HS-5 (cell line): ENCODE measurements at regions not wholly inside any gene's neighbourhood (a gene's known extent, or its start where the extent isn't known, plus 50 kb on each side); places are given as distances from the start of the nearest gene placed in this dataset.
"Not testable (repeated sequence)": the region's sequence is repeated elsewhere in the genome, so short reads cannot be mapped to it uniquely, and the experiment has no call there.

ENCODE experiments used
- DNase-seq: peaks from one replicate; pipeline ENCODE4 v3.0.0-alpha.2; 2012; ENCODE audit warnings: low read depth

DNA sequence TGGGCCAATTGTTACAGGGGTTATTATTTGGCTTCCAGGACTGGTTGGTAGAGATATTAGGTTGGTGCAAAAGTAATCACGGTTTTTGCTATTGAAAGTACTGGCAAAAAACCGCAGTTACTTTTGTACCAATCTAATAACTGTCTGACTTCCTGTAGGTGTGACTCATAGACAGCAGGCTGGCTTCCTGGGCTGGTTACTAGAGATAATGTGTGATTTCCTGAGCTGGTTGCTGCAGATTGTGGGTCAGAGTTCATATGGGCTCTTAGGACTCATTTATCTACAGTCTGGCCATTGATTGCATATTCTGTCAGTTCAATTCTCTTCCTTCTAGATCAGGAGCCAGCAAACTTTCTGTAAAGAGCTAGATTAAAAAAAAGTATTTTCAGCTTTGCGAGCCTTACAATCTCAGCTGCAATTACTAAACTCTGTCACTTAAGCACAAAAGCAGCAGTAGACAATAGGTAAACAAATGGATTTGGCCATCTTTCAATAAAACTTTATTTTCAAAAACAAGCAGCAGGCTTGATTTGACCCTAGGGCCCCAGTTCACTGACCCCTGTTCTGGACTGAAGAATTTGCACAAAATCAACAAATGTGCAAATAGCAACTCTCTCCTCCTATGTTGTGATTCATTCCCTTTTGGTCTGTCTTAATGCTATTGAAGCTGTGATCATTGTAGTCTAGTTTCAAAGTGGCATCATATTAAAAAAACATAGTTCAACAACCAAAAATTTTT lies 50.8 kb upstream of the BOD1L1 start:
- no peak for DNase-seq

DNA sequence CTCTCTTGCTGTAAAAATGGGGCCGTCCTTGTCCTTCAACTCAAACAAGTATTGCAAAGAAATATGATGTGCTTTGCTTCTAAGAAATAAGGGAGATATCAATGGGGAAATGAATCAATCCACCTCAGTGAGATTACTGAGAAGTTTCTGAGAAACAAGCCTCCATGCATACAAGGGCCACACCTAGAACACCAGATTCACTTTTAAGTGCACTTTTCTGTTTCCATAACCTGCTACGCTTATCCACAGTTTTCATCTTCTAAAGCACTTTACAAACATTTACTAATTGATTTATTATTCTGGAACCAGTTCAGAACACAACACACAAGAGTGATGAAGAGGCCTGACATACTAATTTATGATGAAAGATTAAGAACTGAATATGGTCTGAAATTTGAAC lies 54.0 kb upstream of the BOD1L1 start:
- no peak for DNase-seq

DNA sequence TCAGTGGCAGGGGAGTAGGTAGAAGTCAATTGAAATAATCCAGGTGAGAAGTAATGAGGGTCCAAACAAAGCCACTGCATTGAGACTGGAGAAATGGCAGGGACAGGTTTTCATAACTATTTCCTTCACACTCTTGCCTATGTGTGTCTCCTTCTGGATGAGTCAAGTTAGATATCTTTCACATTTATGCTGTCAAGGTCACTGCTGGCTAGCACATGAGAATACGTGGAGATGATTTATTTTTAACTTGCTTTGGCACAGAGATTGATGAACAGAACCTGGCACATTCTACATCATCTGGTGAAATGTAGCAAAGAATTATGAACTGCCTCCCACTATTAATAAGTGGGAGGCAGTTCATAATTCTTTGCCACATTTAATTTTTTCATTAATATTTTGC lies 66.7 kb upstream of the BOD1L1 start:
- no peak for DNase-seq

DNA sequence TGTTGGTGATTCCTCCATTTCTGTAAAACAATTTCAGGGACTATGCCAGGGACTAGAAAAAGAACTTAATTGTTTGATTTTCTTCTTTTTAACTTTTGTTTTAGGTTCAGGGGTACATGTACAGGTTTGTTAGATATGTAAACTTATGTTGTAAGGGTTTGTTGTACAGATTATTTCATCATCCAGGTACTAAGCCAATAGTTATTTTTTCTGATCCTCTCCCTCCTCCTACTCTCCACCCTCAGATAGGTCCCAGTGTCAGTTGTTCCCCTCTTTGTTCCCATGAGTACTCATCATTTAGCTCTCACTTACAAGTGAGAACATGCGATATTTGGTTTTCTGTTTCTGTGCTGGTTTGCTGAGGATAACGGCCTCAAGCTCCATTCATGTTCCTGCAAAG lies 70.8 kb upstream of the BOD1L1 start:
- DNase-seq: no peak

DNA sequence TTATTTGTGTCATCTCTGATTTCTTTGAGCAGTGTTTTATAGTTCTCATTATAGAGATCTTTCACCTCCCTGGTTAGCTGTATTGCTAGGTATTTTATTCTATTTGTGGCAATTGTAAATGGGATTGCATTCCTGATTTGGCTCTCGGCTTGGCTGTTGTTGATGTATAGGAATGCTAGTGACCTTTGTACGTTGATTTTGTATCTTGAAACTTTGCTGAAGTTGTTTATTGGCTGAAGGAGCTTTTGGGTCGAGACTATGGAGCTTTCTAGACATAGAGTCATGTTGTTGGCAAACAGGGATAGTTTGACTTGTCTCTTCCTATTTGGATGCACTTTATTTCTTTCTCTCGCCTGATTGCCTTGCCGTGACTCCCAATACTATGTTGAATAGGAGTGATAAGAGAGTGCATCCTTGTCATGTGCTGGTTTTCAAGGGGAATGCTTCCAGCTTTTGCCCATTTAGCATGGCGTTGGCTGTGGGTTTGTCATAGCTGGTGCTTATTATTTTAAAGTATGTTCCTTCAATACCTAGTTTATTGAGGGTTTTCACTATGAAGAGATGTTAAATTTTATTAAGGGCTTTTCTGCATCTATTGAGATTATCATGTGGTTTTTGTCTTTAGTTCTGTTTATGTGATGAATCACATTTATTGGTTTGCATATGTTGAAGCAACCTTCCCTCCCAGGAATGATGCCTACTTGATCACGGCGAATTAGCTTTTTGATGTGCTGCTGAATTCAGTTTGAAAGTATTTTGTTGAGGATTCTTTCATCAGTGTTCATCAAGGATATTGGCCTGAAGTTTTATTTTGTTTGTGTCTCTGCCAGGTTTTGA lies 72.7 kb upstream of the BOD1L1 start:
- peak; percentile 87 for DNase-seq

DNA sequence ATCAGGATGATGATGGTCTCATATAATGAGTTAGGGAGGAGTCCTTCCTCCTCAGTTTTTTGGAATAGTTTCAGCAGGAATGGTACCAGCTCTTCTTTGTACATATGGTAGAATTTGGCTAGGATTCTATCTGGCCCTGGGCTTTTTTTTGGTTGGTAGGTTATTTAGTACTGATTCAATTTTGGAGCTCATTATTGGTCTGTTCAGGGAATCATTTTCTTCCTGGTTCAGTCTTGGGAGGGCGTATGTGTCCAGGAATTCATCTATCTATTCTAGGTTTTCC lies 73.3 kb upstream of the BOD1L1 start:
- not testable (repeated sequence) for DNase-seq

DNA sequence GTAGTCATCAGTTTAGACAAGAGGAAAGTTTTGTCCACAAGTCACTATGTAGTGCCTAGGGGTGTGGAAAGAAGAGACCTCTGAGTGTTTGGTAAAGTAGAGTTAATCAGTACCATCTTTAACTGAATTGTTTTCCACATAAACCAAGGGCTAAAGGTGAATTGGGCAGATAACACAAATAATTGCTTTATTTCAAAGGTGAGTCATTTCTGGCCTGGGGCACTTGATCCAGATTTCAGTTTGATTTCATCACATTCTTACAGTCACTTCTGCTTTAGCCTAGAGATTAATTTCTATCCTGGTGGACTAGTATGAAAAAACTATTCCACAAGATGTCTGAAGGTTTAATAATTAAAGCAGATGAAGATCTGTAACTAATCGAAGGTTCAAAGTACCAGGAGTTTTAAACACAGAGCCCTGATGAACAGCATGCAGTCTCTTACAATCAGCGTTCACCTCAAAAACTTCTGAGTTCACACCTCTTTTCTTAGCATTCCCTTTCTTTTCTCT lies 74.5 kb upstream of the BOD1L1 start:
- peak; percentile 73 for DNase-seq

DNA sequence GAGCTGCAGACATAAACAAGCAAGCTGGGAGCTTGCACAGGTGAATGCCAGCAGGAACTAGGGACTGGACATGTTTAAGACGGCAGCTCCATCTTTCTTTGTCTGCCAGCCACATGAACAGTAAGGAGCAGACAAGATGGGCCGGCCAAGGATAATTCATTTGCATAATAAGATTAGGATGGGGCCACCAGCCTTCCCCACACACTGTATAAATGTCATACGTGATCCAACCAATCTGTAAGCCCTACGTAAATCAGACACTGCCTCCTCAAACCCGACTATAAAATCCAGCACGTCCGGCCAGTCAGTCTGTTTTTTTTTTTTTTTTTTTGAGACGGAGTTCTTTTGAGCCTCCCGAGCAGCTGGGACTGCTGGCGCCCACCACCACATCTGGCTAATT lies 75.6 kb upstream of the BOD1L1 start:
- no peak for DNase-seq

DNA sequence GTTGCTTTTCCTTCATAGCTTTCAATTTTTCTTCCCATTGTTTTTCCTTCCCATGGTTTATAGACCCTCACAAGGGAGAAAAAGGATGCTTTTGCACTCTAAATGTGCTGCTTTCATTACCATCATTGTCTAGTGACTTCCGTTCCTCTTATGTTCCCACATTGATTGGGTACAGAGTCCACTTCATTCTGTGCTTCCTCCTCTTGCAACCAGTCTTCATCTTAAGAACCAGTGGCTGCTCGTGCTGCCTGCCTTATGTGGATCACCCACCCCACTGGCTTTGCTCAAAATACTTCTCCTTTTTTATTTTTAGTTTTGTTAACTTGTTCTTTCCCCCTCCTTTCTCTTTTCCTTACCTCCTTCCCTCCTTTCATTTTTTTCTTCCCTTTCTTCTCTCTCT lies 76.5 kb upstream of the BOD1L1 start:
- no peak for DNase-seq

DNA sequence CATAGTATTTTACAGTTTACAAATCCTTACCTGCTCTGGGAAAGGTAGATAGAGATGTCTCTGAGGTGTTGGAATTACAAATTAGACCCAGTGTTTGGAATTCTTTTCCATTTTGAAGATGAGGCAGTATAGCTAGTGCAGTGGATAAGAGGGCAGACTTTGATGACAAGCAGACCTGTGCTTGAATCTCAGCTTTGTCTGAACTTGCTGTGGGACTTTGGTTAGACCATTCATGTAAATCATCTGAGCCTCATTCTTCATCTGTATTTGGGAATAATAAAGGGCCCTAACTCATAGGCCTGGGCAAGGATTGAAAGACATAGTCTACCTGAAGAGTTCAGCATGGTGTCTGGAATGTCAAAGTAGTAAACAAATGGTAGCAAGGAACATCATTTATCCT lies 77.2 kb upstream of the BOD1L1 start:
- no peak for DNase-seq

DNA sequence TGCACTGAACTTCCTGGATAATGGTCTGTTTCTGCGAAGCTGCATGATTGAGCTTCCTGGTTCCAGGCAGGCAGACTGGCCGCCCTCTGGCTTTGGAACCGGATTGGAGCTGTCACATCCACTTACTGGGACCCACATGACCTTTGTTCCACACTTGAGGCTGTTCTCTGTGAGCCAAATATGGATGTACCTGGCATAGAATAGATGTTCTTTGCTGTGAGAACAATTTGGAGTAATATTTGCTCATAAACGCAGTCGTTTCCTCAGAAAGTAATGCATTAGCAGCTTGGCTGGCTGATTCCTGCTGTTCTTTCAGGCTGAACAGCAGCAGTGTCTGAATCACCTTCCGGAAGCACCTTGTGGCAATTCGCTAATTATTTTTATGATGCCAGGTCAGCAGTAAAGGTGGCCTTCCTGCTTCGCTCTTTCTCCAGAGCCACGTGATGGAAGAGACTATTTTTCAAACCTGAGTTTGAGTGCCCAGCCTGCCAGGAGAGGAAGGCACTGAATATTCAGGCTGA lies 78.1 kb upstream of the BOD1L1 start:
- DNase-seq: no peak

DNA sequence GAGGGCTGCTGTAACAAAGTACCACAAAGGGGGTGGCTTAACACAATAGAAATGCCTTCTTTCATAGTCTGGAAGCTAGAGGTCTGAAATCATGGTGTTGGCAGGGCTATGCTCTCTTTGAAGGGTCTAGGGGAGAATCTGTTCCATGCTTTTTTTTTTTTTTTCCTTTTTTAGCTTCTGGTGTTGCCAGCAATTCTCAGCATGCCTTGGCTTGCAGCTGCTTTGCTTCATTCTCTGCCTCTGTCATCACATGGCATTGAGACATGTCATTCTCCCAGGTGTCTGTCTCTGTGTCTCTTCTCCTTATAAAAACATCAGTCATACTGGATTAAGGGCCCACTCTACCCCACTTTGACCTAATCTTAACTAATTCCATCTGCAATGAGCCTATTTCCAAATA lies 78.6 kb upstream of the BOD1L1 start:
- no peak for DNase-seq

DNA sequence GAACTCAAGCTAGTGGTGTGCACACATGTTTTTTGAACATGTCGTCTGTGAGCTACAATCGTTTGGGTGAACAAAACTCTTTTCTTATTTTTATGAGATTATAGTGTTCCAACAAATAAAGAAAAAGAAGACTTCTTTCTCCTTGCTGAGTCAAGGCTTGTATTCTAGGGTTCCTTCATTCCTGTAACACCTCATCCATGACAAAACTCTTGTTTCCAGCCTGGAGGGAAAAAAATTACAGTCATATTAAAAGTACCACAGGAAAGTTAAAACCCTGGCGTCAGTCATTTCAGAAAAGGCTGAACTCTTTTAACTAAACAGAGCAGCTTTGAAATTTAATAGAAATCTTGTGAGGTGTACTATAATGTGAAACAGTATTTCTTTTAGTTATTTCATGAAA lies 79.2 kb upstream of the BOD1L1 start:
- no peak for DNase-seq

DNA sequence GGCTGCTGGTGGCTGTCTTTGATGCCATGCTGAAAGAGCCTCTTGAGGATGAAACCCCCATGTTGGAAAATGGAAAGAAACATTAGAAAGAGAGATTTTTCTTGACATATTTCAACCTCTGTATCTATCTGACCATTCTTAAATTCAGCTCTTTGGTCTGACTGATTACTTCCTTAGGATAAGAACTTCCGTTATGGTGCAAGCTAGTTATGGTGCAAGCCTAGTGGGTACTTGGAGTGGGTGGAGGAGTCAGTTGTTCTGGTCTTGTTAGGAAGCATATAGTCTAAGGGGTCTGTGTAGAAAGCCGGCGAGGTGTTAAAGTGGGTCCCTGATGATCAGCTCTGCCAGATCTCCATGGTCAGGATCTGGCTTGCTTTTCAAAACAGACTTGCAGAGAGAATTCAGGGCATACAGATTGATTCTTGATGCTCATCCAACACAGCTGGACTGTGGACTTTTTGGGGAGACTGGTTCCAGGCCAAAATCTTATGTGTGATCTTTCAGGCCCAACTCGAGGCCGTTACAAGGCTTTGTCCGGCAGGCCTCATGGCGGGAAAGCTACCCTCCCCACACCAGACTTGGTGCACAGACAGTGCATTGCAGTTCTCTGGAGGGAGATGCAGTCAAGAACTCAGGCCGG lies 82.8 kb upstream of the BOD1L1 start:
- DNase-seq: no peak

DNA sequence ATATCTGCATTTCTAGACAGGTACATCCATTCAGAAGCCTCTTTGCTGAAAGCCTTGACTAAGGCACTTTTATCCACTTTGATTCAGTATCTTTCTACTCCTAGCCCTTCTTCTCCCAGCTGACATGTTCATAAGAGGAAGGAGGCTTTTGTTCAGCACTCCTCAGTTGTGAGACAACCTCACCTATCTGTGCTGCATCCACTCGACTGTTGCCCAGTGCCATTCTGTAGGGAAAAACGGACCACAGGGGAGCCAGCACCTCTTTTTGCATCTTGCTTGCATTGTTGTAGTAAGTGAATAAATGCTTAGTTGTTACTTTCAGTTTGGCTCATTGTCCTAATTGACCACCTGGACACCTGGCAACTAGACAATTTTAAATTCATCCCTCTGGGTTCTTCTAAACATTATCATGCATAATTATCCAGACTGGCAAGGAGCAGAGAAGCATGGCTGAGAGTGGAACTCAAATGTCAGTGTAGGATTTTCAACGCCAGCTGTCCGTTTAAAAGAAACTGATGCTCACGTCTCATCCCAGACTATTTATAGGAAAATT lies 83.8 kb upstream of the BOD1L1 start:
- DNase-seq: no peak

DNA sequence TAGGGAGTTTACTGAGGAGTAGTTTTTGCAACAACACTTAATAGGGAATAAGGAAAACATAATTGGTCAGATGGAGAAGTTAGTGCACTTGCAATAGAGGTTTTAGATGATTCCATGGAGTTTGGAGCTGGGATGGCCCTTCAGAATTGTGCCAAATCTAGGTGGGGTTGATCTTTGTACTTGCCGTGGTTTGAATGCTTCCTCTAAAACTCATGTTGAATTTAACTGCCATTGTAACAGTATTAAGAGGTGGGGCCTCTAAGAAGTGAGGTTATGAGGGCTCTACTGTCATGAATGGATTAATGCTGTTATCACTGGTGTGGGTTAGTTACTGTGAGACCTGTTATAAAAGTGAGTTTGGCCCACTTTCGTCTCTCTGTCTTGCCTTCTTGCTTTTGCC lies 94.4 kb upstream of the BOD1L1 start:
- DNase-seq: no peak

DNA sequence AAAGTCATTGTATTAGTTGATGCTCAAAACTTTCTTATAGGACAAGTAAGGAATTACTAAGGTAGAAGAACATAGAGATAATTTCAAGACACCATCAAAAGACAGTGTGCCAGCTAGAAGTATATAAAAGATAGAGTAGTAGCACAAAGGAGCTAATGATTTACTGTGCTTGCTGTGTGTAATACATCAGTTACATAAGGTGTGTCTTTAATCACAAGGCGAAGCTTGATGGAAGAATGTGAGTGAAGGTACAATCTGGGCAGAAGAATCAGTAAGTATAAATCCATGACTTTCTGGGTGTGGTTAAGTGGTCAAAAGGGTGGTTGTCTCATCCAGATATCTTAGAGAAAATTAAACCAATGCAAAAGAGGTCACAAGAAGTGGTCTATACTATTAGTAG lies 95.1 kb upstream of the BOD1L1 start:
- DNase-seq: no peak

DNA sequence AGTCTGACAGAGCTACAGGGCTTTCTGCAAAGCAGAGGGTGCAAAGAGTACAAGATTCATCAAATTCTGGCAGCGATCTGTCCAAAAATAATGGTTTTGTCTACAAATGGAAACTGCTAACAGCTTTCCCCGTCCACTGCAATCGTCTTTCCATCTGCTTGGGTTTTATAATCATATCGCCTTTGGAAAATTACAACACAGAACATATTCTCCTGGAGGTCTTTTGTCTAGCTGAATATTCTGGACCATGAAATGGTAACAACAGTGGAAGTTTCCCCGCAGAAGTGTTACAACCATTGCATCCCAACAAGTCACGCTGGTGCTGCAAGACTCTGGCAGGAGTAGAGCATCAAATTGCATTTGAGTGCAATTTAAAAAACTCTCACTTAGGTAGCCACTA lies 101.2 kb upstream of the BOD1L1 start:
- no peak for DNase-seq

DNA sequence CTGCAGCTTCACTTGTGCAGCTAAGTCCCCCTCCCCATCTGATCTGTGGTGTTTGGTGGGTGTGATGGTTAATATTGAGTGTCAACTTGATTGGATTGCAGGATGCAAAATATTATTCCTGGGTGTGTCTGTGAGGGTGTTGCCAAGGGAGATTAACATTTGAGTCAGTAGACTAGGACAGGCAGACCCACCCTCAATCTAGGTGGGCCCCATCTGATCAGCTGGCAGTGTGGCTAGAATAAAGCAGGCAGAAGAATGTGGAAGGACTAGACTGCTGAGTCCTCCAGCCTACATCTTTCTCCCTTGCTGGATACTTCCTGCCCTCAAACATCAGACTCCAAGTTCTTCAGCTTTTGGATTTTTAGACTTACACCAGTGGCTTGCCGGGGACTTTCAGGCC lies 103.5 kb upstream of the BOD1L1 start:
- DNase-seq: no peak

DNA sequence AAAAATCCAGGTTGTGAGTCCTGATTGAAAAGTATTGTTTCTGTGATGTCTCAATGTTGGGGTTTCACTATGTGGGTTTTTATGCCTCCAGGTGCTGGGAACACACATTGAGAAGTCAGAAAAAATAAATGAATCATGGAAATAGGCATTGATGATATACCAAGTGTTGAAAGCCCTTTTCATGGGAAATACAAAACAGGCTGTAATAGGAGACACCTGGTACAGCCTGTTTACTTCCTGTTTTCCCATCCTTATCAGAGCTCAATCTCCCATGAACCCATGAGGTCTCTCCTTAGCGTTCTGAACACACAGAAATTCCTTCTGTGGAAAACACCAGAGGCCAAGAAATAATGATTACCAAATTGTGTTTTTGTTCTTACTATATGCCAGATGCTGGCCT lies 106.3 kb upstream of the BOD1L1 start:
- no peak for DNase-seq

DNA sequence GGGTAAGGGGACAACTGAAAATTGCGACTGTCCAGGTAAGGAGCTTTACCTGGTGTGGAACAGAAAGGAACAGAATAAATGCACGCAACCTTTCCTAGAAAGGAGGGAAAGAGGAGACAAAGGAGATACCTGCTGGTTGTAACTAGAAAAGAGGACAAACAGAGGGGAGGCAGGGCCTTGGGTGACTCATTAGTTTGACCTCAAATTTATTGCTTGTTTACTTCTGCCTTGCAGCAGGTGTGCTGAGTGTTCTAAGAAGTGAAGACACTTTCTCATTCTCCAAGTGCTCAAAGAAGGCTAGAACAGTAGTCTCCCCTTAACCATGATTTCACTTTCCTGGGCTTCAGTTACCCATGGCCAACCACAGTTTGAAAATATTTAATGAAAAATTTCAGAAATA lies 123.1 kb upstream of the BOD1L1 start:
- no peak for DNase-seq

DNA sequence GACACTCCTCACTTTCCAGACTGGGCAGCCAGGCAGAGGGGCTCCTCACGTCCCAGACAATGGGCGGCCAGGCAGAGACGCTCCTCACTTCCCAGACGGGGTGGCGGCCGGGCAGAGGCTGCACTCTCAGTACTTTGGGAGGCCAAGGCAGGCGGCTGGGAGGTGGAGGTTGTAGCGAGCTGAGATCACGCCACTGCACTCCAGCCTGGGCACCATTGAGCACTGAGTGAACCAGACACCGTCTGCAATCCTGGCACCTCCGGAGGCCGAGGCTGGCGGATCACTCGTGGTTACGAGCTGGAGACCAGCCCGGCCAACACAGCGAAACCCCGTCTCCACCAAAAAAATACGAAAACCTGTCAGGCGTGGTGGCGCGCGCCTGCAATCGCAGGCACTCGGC lies 134.1 kb upstream of the BOD1L1 start:
- DNase-seq: not testable (repeated sequence)

DNA sequence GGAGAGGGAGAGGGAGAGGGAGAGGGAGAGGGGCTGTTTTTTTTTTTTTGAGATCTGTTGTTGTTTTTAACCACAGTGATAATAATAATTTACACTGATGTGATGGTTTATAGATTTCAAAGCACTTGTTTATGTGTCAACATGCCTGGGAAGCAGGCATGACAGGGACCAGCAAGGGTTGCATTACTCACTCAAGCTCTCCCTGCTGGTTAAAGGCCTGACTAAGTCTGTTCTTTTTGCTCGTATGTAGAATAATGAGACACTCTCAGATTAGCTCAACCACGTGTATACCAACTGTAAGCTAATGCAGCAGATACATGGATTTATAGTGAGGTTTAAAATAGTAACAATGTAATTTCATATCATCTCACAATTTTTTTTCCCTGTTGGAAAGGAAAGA lies 134.6 kb upstream of the BOD1L1 start:
- no peak for DNase-seq
